Hematopoietic multipotent progenitor cell treated with erythropoietin and hydrocortisone succinate and interleukin-3 and kit ligand, for 15 days (in vitro differentiated cells): ENCODE measurements at regions not wholly inside any gene's neighbourhood (a gene's known extent, or its start where the extent isn't known, plus 50 kb on each side); places are given as distances from the start of the nearest gene placed in this dataset.
"Not testable (repeated sequence)": the region's sequence is repeated elsewhere in the genome, so short reads cannot be mapped to it uniquely, and the experiment has no call there.

Experiments used
- DNase-seq: peaks from one replicate; pipeline ENCODE4 v3.0.0-alpha.2; 2015; ENCODE audit warnings: low spot score

- DNase-seq, result no peak
Observed at GRCh38 chr12:38480594-38480993, 164.0 kb downstream of the ALG10B start.

- no peak for DNase-seq
Observed at GRCh38 chr12:38484821-38485449, 168.4 kb downstream of the ALG10B start.

GRCh38 chr12:38488866-38489265 lies 172.3 kb downstream of the ALG10B start:
- no peak for DNase-seq

- no peak for DNase-seq
Observed at GRCh38 chr12:38490073-38490472, 173.5 kb downstream of the ALG10B start.

GRCh38 chr12:38490941-38491340 lies 174.4 kb downstream of the ALG10B start:
- DNase-seq, result no peak

- no peak for DNase-seq
Observed at GRCh38 chr12:38501481-38501880, 184.9 kb downstream of the ALG10B start.

GRCh38 chr12:38501991-38502390 lies 185.4 kb downstream of the ALG10B start:
- no peak for DNase-seq

- DNase-seq, result no peak
Observed at GRCh38 chr12:38502415-38502814, 185.8 kb downstream of the ALG10B start.

GRCh38 chr12:38507839-38508238 lies 191.3 kb downstream of the ALG10B start:
- DNase-seq, result no peak

GRCh38 chr12:38508246-38508645 lies 191.7 kb downstream of the ALG10B start:
- no peak for DNase-seq

GRCh38 chr12:38515912-38516311 lies 199.3 kb downstream of the ALG10B start:
- DNase-seq, result no peak

- DNase-seq, result no peak
Observed at GRCh38 chr12:38516418-38516817, 199.8 kb downstream of the ALG10B start.

GRCh38 chr12:38523920-38524319 lies 207.3 kb downstream of the ALG10B start:
- no peak for DNase-seq

GRCh38 chr12:38527631-38528030 lies 211.1 kb downstream of the ALG10B start:
- no peak for DNase-seq

- DNase-seq, result no peak
Observed at GRCh38 chr12:38528527-38528926, 212.0 kb downstream of the ALG10B start.

- DNase-seq, result not testable (repeated sequence)
Observed at GRCh38 chr12:38529281-38529680, 212.7 kb downstream of the ALG10B start.

- no peak for DNase-seq
Observed at GRCh38 chr12:38538319-38538718, 221.7 kb downstream of the ALG10B start.

GRCh38 chr12:38540156-38540555 lies 223.6 kb downstream of the ALG10B start:
- DNase-seq, result no peak

- no peak for DNase-seq
Observed at GRCh38 chr12:38541849-38542248, 225.3 kb downstream of the ALG10B start.

- DNase-seq, result no peak
Observed at GRCh38 chr12:38543151-38543550, 226.6 kb downstream of the ALG10B start.

GRCh38 chr12:38544330-38545066 lies 227.9 kb downstream of the ALG10B start:
- DNase-seq, result no peak

GRCh38 chr12:38547586-38547985 lies 231.0 kb downstream of the ALG10B start:
- no peak for DNase-seq

GRCh38 chr12:38555620-38556591 lies 239.3 kb downstream of the ALG10B start:
- no peak for DNase-seq
